A673 (cell line): ENCODE measurements at regions not wholly inside any gene's neighbourhood (a gene's known extent, or its start where the extent isn't known, plus 50 kb on each side); places are given as distances from the start of the nearest gene placed in this dataset.

Source experiments
- BruUV-seq: library from RNA; stranded (reverse); fragments of 400-500 nt; replicated peaks from 2 replicates; lab custom pipeline; 2021; lab: Mats Ljungman, UMichigan
- CTCF ChIA-PET: fragments of 300-600 bp; sonication (Branson Sonifier 250); formaldehyde crosslinking; loops from one replicate; lab custom pipeline; 2022; ENCODE audit warnings: antibody characterized with exemption; lab: Charles Lee
- POLR2A ChIA-PET: fragments of 300-600 bp; sonication (Branson Sonifier 250); formaldehyde crosslinking; loops from one replicate; lab custom pipeline; 2022; ENCODE audit warnings: antibody characterized with exemption; ENCODE audit not compliant: low non-redundant PET; lab: Charles Lee
- DNase-seq: peaks from one replicate; pipeline ENCODE4 v3.0.0-alpha.2; 2015; ENCODE audit warnings: low spot score
- H3K27ac ChIP-seq: fragments of 200-600 bp; sonication (generic); 2 replicates; pipeline ENCODE4 v1.5.1; 2016; ENCODE audit warnings: mixed run types, low read depth, mild to moderate bottlenecking, mixed read lengths, antibody characterized with exemption, low read length; ENCODE audit not compliant: poor library complexity, severe bottlenecking
- H3K27me3 ChIP-seq: fragments of 200-600 bp; sonication (generic); replicated peaks from 2 replicates; pipeline ENCODE4 v1.6.1; 2017; ENCODE audit warnings: mixed run types, low read depth, mild to moderate bottlenecking, mixed read lengths, antibody characterized with exemption, low read length; ENCODE audit not compliant: insufficient read depth, poor library complexity
- H3K36me3 ChIP-seq: fragments of 200-600 bp; sonication (generic); 2 replicates; pipeline ENCODE4 v1.6.1; 2016; ENCODE audit warnings: mixed run types, mild to moderate bottlenecking, mixed read lengths, antibody characterized with exemption, low read length; ENCODE audit not compliant: insufficient read depth, poor library complexity, severe bottlenecking
- H3K4me1 ChIP-seq: fragments of 200-600 bp; sonication (generic); 2 replicates; pipeline ENCODE4 v1.6.1; 2017; ENCODE audit warnings: mixed run types, mild to moderate bottlenecking, mixed read lengths, antibody characterized with exemption, low read length; ENCODE audit not compliant: insufficient read depth, poor library complexity, severe bottlenecking
- H3K4me3 ChIP-seq: fragments of 200-600 bp; sonication (generic); 2 replicates; pipeline ENCODE4 v1.5.1; 2016; ENCODE audit warnings: low read depth, mixed run types, mild to moderate bottlenecking, mixed read lengths, low read length; ENCODE audit not compliant: poor library complexity, severe bottlenecking
- H3K9me3 ChIP-seq: fragments of 200-600 bp; sonication (generic); 2 replicates; pipeline ENCODE4 v1.6.1; 2016; ENCODE audit warnings: mixed run types, low read depth, mild to moderate bottlenecking, mixed read lengths, antibody characterized with exemption, low read length; ENCODE audit not compliant: poor library complexity, severe bottlenecking
- EZH2 ChIP-seq: fragments of 200-600 bp; sonication (generic); IDR thresholded peaks from 2 replicates; pipeline ENCODE4 v1.6.1; 2017; ENCODE audit warnings: borderline replicate concordance, low read depth, mild to moderate bottlenecking, mixed read lengths, antibody characterized with exemption, low read length; ENCODE audit not compliant: poor library complexity, severe bottlenecking
- intact Hi-C: fragments of 100-400 bp; cut with micrococcal nuclease; formaldehyde crosslinking; loops from one replicate; pipeline ENCODE4 v1.10.0; 2022; ENCODE audit not compliant: unreplicated experiment
- TF ChIP-seq, protein P1 (sequence below): fragments of 300-800, 200-600 bp; sonication (generic); conservative IDR thresholded peaks from 2 replicates; pipeline ENCODE4 v1.5.1; 2017; ENCODE audit warnings: low read depth, mild to moderate bottlenecking, antibody characterized with exemption, low read length, moderate library complexity, mixed read lengths

DNA sequence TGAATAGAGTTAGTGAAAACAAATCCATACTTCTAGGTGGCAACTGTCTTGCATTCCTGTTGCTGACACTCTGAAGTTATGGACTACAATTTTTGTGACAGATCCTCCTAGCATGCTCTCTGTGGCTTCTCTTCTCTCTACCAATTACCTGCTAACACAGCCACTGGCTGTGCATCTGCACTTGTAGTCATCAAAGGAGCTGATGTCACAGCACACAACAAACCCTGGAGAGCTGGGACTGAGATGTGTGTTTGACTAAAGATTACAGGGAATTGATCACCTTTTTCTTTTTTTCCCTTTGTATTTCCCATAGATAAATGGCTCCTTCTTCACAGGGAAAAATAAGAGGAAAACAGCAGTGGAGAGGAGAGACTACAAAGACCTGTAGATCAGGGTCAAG is 278.4 kb upstream of the CCDC54 start:
- peaks cover 4% of the 10 kb centered on the region for H3K9me3 ChIP-seq
- intact Hi-C loops: no loop called here
- DNase-seq: no peak
- no peaks in the 10 kb centered on the region for H3K36me3 ChIP-seq
- BruUV-seq: no TSS peak
- H3K4me1 ChIP-seq: peaks cover 13% of the 10 kb centered on the region
- H3K4me3 ChIP-seq: no peak overlapping the region
- H3K27me3 ChIP-seq: no peaks in the 10 kb centered on the region
- POLR2A ChIA-PET: no interaction called here
- H3K27ac ChIP-seq: no peak overlapping the region
- CTCF ChIA-PET: no interaction called here
- TF ChIP-seq, protein P1, sequence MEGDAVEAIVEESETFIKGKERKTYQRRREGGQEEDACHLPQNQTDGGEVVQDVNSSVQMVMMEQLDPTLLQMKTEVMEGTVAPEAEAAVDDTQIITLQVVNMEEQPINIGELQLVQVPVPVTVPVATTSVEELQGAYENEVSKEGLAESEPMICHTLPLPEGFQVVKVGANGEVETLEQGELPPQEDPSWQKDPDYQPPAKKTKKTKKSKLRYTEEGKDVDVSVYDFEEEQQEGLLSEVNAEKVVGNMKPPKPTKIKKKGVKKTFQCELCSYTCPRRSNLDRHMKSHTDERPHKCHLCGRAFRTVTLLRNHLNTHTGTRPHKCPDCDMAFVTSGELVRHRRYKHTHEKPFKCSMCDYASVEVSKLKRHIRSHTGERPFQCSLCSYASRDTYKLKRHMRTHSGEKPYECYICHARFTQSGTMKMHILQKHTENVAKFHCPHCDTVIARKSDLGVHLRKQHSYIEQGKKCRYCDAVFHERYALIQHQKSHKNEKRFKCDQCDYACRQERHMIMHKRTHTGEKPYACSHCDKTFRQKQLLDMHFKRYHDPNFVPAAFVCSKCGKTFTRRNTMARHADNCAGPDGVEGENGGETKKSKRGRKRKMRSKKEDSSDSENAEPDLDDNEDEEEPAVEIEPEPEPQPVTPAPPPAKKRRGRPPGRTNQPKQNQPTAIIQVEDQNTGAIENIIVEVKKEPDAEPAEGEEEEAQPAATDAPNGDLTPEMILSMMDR: no peak
- TF ChIP-seq EZH2: no peak

DNA sequence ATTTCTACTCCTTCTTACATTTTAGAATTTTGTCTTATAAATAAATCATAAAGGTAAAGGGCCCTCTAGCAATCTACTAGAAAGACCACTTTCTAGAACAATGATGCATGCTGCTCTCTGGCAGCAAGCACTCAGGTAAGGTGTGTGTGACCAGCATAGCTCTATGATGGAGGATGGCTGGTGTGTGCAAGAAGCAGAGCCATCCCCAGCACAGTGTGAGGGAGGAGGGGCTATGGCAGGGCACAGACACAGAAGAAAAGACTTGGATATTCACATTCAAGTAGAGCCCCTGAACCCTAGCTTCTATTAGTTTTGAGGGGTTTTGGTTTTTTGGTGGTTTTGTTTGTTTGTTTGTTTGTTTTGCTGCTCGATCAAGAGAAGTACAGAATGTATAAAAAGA is 277.1 kb upstream of the CCDC54 start:
- ChIA-PET POLR2A (no interaction called here), CTCF (no interaction called here)
- Histone ChIP-seq H3K4me1 (peaks cover 13% of the 10 kb centered on the region), H3K27ac (no peak overlapping the region), H3K9me3 (peaks cover under 1% of the 10 kb centered on the region), H3K4me3 (no peak overlapping the region), H3K27me3 (no peaks in the 10 kb centered on the region), H3K36me3 (no peaks in the 10 kb centered on the region)
- DNase-seq: no peak
- BruUV-seq: no TSS peak
- intact Hi-C loops: no loop called here
- TF ChIP-seq, protein P1: no peak
- no peak for TF ChIP-seq EZH2

DNA sequence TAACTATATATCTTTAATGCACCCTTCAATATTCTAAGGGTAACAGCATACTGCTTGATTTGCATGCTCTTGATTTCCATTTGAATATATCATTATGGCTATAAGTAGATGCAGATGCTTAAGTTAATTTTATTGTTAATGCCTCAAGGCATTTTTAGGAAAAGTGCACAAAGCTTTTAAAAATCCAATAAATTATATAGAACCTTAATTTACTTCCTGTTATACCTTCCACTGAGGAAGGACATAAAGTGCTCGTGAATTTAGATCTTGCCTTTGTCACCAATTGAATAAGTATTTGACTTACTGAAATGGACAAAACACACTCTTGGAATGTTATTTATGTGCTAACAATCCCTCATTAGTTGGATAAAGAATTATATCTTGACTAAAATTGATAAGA is 276.7 kb upstream of the CCDC54 start:
- ChIA-PET CTCF (no interaction called here), POLR2A (no interaction called here)
- Histone ChIP-seq H3K27me3 (no peaks in the 10 kb centered on the region), H3K36me3 (no peaks in the 10 kb centered on the region), H3K9me3 (no peaks in the 10 kb centered on the region), H3K4me3 (no peak overlapping the region), H3K27ac (no peak overlapping the region), H3K4me1 (peaks cover 13% of the 10 kb centered on the region)
- no peak for TF ChIP-seq EZH2
- TF ChIP-seq, protein P1: no peak
- no TSS peak for BruUV-seq
- intact Hi-C loops: no loop called here
- peak; percentile 36 for DNase-seq
